ENCODE measurements at regions not wholly inside any gene's neighbourhood (a gene's known extent, or its start where the extent isn't known, plus 50 kb on each side); places are given as distances from the start of the nearest gene placed in this dataset.

GRCh38 chr1:104593413-104594187 lies 843.9 kb downstream of the AMY1C start:
- no peak for TF ChIP-seq CTCF (IDR thresholded peaks at IDR 0.05)
- no peak for TF ChIP-seq POLR2A (IDR thresholded peaks at IDR 0.05)
- no peak for TF ChIP-seq POLR2AphosphoS5 (IDR thresholded peaks at IDR 0.05)
